ENCODE measurements at regions not wholly inside any gene's neighbourhood (a gene's known extent, or its start where the extent isn't known, plus 50 kb on each side); places are given as distances from the start of the nearest gene placed in this dataset.

DNA sequence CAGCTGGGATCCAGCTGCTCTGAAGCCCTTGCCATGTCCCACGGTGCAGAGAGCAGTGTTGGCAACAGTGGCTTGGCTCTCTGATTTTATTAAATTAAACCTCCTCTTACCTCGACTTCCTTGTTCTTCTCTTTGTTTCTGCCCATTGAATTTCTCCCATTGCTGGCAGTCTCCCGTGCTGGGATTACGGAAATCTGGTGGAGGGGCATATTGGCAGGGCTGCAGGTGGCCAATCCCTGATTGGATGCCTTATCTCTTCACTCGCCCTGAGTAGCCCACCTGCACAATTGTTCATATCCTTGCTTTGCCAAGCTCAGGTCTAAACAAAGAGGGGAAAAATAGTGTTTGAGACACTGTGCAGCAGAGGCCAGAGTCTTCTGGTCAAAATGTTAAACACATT is 493.9 kb downstream of the TMA16 start:
- CTCF ChIA-PET (ENCODE audit: unreplicated experiment): no interaction called here

GRCh38 chr4:163988865-163989264 is 494.4 kb downstream of the TMA16 start:
- CTCF ChIA-PET (ENCODE audit: unreplicated experiment): no interaction called here

More for the DNA sequence above, 493.9 kb downstream of the TMA16 start:
- no TSS peak for BruUV-seq (replicated peaks)
- H3K4me1 ChIP-seq (ENCODE audit: insufficient read depth, low read length, poor library complexity, severe bottlenecking): no peaks in the 10 kb centered on the region
- H4K20me1 ChIP-seq (ENCODE audit: insufficient read depth, low read length): no peaks in the 10 kb centered on the region
- H3K79me2 ChIP-seq (ENCODE audit: insufficient read depth, low read depth, low read length): no peaks in the 10 kb centered on the region
- POLR2A ChIA-PET: no interaction called here
- TF ChIP-seq, protein P1, sequence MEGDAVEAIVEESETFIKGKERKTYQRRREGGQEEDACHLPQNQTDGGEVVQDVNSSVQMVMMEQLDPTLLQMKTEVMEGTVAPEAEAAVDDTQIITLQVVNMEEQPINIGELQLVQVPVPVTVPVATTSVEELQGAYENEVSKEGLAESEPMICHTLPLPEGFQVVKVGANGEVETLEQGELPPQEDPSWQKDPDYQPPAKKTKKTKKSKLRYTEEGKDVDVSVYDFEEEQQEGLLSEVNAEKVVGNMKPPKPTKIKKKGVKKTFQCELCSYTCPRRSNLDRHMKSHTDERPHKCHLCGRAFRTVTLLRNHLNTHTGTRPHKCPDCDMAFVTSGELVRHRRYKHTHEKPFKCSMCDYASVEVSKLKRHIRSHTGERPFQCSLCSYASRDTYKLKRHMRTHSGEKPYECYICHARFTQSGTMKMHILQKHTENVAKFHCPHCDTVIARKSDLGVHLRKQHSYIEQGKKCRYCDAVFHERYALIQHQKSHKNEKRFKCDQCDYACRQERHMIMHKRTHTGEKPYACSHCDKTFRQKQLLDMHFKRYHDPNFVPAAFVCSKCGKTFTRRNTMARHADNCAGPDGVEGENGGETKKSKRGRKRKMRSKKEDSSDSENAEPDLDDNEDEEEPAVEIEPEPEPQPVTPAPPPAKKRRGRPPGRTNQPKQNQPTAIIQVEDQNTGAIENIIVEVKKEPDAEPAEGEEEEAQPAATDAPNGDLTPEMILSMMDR (conservative IDR thresholded peaks at IDR 0.05; ENCODE audit: low read length): no peak
- no peak for TF ChIP-seq EZH2phosphoT487 (IDR thresholded peaks at IDR 0.05; ENCODE audit: borderline replicate concordance, low read depth, low read length)
- H3K27ac ChIP-seq (ENCODE audit: low read depth, low read length, poor library complexity, severe bottlenecking): no peak overlapping the region
- H3K4me3 ChIP-seq (ENCODE audit: low read depth, low read length, poor library complexity, severe bottlenecking): no peak overlapping the region
- H3K4me2 ChIP-seq (ENCODE audit: low read length): no peak overlapping the region
- no peak overlapping the region for H2AFZ ChIP-seq (ENCODE audit: low read length)
- H3K36me3 ChIP-seq (ENCODE audit: insufficient read depth, low read length): no peaks in the 10 kb centered on the region
- H3K9me3 ChIP-seq (ENCODE audit: low read length): no peaks in the 10 kb centered on the region
- H3K9me2 ChIP-seq (ENCODE audit: insufficient read depth, low read length): no peaks in the 10 kb centered on the region
- intact Hi-C loops (cut with micrococcal nuclease; ENCODE audit: unreplicated experiment): no loop called here
- no peak for DNase-seq (ENCODE audit: low spot score)

DNA sequence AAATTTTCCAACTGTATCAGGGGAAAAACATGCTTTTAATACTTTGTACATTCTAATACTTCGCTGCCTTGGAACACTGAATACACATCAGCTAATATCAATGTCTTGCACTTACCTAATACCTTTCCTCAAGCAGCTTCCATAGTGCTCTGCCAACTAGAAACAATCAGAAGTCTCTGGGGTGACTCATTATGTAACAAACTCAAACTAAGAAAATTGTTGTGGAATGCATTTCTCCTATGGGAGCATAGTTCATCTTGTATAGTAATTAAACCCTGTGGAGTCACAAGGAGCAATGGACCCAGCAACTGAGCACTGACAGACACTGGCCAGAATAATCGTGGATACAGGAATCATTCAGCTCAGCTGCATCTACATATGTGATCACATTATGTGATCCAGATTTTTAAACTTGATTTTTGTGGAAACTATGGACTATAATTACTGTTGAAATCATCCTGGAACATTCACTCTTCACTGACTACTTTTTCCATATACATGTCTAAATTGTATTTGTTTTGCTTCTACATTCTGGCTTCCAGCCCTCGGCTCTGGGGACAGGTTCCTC is 496.9 kb downstream of the TMA16 start:
- H2AFZ ChIP-seq (ENCODE audit: low read length): no peak overlapping the region
- no peak overlapping the region for H3K4me3 ChIP-seq (ENCODE audit: low read depth, low read length, poor library complexity, severe bottlenecking)
- BruUV-seq (replicated peaks): no TSS peak
- no peaks in the 10 kb centered on the region for H3K9me3 ChIP-seq (ENCODE audit: low read length)
- TF ChIP-seq EZH2phosphoT487 (IDR thresholded peaks at IDR 0.05; ENCODE audit: borderline replicate concordance, low read depth, low read length): no peak
- TF ChIP-seq, protein P1 (conservative IDR thresholded peaks at IDR 0.05; ENCODE audit: low read length): no peak
- POLR2A ChIA-PET: no interaction called here
- CTCF ChIA-PET (ENCODE audit: unreplicated experiment): no interaction called here
- no peaks in the 10 kb centered on the region for H3K9me2 ChIP-seq (ENCODE audit: insufficient read depth, low read length)
- DNase-seq (ENCODE audit: low spot score): no peak
- no peak overlapping the region for H3K27ac ChIP-seq (ENCODE audit: low read depth, low read length, poor library complexity, severe bottlenecking)
- no peaks in the 10 kb centered on the region for H3K36me3 ChIP-seq (ENCODE audit: insufficient read depth, low read length)
- no peaks in the 10 kb centered on the region for H3K4me1 ChIP-seq (ENCODE audit: insufficient read depth, low read length, poor library complexity, severe bottlenecking)
- intact Hi-C loops (cut with micrococcal nuclease; ENCODE audit: unreplicated experiment): no loop called here
- H3K4me2 ChIP-seq (ENCODE audit: low read length): no peak overlapping the region
- H3K79me2 ChIP-seq (ENCODE audit: insufficient read depth, low read depth, low read length): no peaks in the 10 kb centered on the region
- no peaks in the 10 kb centered on the region for H4K20me1 ChIP-seq (ENCODE audit: insufficient read depth, low read length)

More at GRCh38 chr4:163988865-163989264, 494.4 kb downstream of the TMA16 start:
- Histone ChIP-seq H3K4me3 (ENCODE audit: low read depth, low read length, poor library complexity, severe bottlenecking) (no peak overlapping the region), H3K36me3 (ENCODE audit: insufficient read depth, low read length) (no peaks in the 10 kb centered on the region), H3K79me2 (ENCODE audit: insufficient read depth, low read depth, low read length) (no peaks in the 10 kb centered on the region), H3K4me2 (ENCODE audit: low read length) (no peak overlapping the region), H2AFZ (ENCODE audit: low read length) (no peak overlapping the region), H4K20me1 (ENCODE audit: insufficient read depth, low read length) (no peaks in the 10 kb centered on the region), H3K9me2 (ENCODE audit: insufficient read depth, low read length) (no peaks in the 10 kb centered on the region), H3K27ac (ENCODE audit: low read depth, low read length, poor library complexity, severe bottlenecking) (no peak overlapping the region), H3K9me3 (ENCODE audit: low read length) (no peaks in the 10 kb centered on the region), H3K4me1 (ENCODE audit: insufficient read depth, low read length, poor library complexity, severe bottlenecking) (no peaks in the 10 kb centered on the region)
- no TSS peak for BruUV-seq (replicated peaks)
- no peak for TF ChIP-seq EZH2phosphoT487 (IDR thresholded peaks at IDR 0.05; ENCODE audit: borderline replicate concordance, low read depth, low read length)
- TF ChIP-seq, protein P1 (conservative IDR thresholded peaks at IDR 0.05; ENCODE audit: low read length): no peak
- POLR2A ChIA-PET: no interaction called here
- no peak for DNase-seq (ENCODE audit: low spot score)
- intact Hi-C loops (cut with micrococcal nuclease; ENCODE audit: unreplicated experiment): no loop called here

Measured in OCI-LY7 (cell line).